Body of pancreas (tissue), 4 donors: ENCODE measurements at regions not wholly inside any gene's neighbourhood (a gene's known extent, or its start where the extent isn't known, plus 50 kb on each side); places are given as distances from the start of the nearest gene placed in this dataset.

ENCODE experiments used
- POLR2A ChIP-seq, 3 donors: fragments of 450-650 bp; IDR thresholded peaks; one replicate each; pipeline ENCODE4 v1.6.1; 2016; ENCODE audit warnings: antibody characterized with exemption in 3 of 3, mild to moderate bottlenecking in 2 of 3
- TF ChIP-seq, protein P1 (sequence below), 7 experiments: fragments of 450-650 bp in 4 of 7; fragments of 200-600 bp in 3 of 7; sonication (generic) in 3 of 7; IDR thresholded peaks; one replicate each; pipeline ENCODE4 v1.5.1; 2016 to 2019; ENCODE audit warnings: antibody characterized with exemption in 7 of 7

DNA sequence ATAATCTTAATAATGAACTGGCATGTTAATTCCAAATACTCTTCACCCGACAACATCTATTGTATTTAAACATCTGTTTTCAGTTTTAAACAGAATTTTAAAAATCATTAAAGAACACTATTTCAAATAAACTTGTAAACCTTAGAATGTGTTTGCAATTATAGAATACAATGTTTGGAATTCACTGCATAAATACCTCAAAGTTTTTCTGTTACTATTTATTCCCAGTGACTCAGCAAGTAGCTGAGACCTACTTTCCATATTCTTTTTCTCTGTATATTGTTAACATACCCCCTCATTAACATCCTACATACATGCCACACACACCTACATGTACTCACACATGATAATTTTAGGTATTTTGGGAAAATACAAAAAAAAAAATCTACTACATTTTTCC lies 1134.3 kb downstream of the SLITRK1 start:
- TF ChIP-seq POLR2A (IDR thresholded peaks at IDR 0.05) = no peak
- TF ChIP-seq, protein P1, sequence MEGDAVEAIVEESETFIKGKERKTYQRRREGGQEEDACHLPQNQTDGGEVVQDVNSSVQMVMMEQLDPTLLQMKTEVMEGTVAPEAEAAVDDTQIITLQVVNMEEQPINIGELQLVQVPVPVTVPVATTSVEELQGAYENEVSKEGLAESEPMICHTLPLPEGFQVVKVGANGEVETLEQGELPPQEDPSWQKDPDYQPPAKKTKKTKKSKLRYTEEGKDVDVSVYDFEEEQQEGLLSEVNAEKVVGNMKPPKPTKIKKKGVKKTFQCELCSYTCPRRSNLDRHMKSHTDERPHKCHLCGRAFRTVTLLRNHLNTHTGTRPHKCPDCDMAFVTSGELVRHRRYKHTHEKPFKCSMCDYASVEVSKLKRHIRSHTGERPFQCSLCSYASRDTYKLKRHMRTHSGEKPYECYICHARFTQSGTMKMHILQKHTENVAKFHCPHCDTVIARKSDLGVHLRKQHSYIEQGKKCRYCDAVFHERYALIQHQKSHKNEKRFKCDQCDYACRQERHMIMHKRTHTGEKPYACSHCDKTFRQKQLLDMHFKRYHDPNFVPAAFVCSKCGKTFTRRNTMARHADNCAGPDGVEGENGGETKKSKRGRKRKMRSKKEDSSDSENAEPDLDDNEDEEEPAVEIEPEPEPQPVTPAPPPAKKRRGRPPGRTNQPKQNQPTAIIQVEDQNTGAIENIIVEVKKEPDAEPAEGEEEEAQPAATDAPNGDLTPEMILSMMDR (IDR thresholded peaks at IDR 0.05) = no peak
